ENCODE measurements at regions not wholly inside any gene's neighbourhood (a gene's known extent, or its start where the extent isn't known, plus 50 kb on each side); places are given as distances from the start of the nearest gene placed in this dataset.

DNA sequence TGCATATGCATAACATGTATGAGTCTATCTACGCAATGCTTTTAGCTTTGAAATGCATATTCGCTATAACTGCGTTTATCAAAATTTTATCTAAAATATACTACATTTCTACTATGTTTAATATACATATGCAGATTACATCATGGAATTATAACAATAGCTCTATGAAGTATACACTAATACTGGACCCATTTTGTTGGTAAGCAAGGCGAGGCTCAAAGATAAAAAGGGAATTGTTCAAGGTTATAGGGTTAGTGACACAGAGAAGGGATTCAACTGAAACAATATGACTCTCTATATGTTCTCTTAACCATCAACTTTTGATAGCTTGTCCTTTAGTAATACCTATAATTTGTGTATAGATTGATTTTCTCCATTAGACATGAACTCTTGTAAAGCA is 60.9 kb upstream of the SMIM36 start:
- Histone ChIP-seq H3K4me1 (ENCODE audit: control insufficient read depth, insufficient read depth, low read length) (no peaks in the 10 kb centered on the region), H3K36me3 (ENCODE audit: control insufficient read depth in 2 of 2, insufficient read depth in 1 of 2, low read length in 2 of 2) (no peaks in the 10 kb centered on the region), H3K27ac (ENCODE audit: extremely low read depth, low read depth, low read length) (no peak overlapping the region), H3K4me3 (ENCODE audit: low read depth, low read length) (no peak overlapping the region), H3K9me3 (ENCODE audit: control insufficient read depth, insufficient read depth, low read depth, low read length) (no peaks in the 10 kb centered on the region)
- POLR2A ChIA-PET: no interaction called here
- TF ChIP-seq, protein P1, sequence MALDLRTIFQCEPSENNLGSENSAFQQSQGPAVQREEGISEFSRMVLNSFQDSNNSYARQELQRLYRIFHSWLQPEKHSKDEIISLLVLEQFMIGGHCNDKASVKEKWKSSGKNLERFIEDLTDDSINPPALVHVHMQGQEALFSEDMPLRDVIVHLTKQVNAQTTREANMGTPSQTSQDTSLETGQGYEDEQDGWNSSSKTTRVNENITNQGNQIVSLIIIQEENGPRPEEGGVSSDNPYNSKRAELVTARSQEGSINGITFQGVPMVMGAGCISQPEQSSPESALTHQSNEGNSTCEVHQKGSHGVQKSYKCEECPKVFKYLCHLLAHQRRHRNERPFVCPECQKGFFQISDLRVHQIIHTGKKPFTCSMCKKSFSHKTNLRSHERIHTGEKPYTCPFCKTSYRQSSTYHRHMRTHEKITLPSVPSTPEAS (tag by site-specific recombination; IDR thresholded peaks at IDR 0.05): no peak
- TF ChIP-seq, protein P2, sequence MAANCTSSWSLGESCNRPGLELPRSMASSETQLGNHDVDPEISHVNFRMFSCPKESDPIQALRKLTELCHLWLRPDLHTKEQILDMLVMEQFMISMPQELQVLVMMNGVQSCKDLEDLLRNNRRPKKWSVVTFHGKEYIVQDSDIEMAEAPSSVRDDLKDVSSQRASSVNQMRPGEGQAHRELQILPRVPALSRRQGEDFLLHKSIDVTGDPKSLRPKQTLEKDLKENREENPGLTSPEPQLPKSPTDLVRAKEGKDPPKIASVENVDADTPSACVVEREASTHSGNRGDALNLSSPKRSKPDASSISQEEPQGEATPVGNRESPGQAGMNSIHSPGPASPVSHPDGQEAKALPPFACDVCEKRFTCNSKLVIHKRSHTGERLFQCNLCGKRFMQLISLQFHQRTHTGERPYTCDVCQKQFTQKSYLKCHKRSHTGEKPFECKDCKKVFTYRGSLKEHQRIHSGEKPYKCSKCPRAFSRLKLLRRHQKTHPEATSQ (tag by site-specific recombination; IDR thresholded peaks at IDR 0.05): no peak
- TF ChIP-seq ZNF701 (tag by site-specific recombination; IDR thresholded peaks at IDR 0.05) (no peak), ZNF514 (tag by site-specific recombination; IDR thresholded peaks at IDR 0.05) (no peak), ZNF416 (tag by site-specific recombination; IDR thresholded peaks at IDR 0.05) (no peak), ZNF596 (tag by site-specific recombination; IDR thresholded peaks at IDR 0.05) (no peak), ZBTB1 (tag by site-specific recombination; IDR thresholded peaks at IDR 0.05) (no peak), ZBTB21 (tag by site-specific recombination; IDR thresholded peaks at IDR 0.05) (no peak), ZNF23 (tag by site-specific recombination; IDR thresholded peaks at IDR 0.05; ENCODE audit: borderline replicate concordance) (no peak), KLF7 (tag by site-specific recombination; IDR thresholded peaks at IDR 0.05; ENCODE audit: borderline replicate concordance) (no peak), KLF1 (tag by site-specific recombination; IDR thresholded peaks at IDR 0.05) (no peak), ZEB2 (tag by site-specific recombination; IDR thresholded peaks at IDR 0.05) (no peak), ZNF660 (tag by site-specific recombination; IDR thresholded peaks at IDR 0.05) (no peak)
- TF ChIP-seq, protein P3, sequence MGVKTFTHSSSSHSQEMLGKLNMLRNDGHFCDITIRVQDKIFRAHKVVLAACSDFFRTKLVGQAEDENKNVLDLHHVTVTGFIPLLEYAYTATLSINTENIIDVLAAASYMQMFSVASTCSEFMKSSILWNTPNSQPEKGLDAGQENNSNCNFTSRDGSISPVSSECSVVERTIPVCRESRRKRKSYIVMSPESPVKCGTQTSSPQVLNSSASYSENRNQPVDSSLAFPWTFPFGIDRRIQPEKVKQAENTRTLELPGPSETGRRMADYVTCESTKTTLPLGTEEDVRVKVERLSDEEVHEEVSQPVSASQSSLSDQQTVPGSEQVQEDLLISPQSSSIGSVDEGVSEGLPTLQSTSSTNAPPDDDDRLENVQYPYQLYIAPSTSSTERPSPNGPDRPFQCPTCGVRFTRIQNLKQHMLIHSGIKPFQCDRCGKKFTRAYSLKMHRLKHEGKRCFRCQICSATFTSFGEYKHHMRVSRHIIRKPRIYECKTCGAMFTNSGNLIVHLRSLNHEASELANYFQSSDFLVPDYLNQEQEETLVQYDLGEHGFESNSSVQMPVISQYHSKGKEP (tag by site-specific recombination; IDR thresholded peaks at IDR 0.05): no peak
- TF ChIP-seq, protein P4, sequence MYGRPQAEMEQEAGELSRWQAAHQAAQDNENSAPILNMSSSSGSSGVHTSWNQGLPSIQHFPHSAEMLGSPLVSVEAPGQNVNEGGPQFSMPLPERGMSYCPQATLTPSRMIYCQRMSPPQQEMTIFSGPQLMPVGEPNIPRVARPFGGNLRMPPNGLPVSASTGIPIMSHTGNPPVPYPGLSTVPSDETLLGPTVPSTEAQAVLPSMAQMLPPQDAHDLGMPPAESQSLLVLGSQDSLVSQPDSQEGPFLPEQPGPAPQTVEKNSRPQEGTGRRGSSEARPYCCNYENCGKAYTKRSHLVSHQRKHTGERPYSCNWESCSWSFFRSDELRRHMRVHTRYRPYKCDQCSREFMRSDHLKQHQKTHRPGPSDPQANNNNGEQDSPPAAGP (tag by site-specific recombination; IDR thresholded peaks at IDR 0.05): no peak
- TF ChIP-seq, protein P5, sequence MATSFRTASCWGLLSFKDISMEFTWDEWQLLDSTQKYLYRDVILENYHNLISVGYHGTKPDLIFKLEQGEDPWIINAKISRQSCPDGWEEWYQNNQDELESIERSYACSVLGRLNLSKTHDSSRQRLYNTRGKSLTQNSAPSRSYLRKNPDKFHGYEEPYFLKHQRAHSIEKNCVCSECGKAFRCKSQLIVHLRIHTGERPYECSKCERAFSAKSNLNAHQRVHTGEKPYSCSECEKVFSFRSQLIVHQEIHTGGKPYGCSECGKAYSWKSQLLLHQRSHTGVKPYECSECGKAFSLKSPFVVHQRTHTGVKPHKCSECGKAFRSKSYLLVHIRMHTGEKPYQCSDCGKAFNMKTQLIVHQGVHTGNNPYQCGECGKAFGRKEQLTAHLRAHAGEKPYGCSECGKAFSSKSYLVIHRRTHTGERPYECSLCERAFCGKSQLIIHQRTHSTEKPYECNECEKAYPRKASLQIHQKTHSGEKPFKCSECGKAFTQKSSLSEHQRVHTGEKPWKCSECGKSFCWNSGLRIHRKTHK (tag by site-specific recombination; IDR thresholded peaks at IDR 0.05): no peak
- TF ChIP-seq, protein P6, sequence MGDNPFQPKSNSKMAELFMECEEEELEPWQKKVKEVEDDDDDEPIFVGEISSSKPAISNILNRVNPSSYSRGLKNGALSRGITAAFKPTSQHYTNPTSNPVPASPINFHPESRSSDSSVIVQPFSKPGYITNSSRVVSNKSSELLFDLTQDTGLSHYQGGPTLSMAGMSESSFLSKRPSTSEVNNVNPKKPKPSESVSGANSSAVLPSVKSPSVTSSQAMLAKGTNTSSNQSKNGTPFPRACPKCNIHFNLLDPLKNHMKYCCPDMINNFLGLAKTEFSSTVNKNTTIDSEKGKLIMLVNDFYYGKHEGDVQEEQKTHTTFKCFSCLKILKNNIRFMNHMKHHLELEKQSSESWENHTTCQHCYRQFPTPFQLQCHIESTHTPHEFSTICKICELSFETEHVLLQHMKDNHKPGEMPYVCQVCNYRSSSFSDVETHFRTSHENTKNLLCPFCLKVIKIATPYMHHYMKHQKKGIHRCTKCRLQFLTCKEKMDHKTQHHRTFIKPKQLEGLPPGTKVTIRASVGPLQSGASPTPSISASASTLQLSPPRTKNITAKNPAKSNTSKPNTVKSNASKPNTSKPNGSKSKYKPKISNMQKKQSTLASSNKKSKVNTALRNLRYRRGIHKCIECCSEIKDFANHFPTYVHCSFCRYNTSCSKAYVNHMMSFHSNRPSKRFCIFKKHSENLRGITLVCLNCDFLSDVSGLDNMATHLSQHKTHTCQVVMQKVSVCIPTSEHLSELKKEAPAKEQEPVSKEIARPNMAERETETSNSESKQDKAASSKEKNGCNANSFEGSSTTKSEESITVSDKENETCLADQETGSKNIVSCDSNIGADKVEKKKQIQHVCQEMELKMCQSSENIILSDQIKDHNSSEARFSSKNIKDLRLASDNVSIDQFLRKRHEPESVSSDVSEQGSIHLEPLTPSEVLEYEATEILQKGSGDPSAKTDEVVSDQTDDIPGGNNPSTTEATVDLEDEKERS (tag by site-specific recombination; IDR thresholded peaks at IDR 0.05): no peak
- CTCF ChIA-PET: interaction anchor here (0.7 to 0.9 kb wide), 5 partner anchors 22 to 198 kb away, joined by 3 to 4 read pairs (median 3); no protein-coding TSS in a partner anchor

Measured in HEK293 (cell line).